ENCODE measurements at regions not wholly inside any gene's neighbourhood (a gene's known extent, or its start where the extent isn't known, plus 50 kb on each side); places are given as distances from the start of the nearest gene placed in this dataset.

DNA sequence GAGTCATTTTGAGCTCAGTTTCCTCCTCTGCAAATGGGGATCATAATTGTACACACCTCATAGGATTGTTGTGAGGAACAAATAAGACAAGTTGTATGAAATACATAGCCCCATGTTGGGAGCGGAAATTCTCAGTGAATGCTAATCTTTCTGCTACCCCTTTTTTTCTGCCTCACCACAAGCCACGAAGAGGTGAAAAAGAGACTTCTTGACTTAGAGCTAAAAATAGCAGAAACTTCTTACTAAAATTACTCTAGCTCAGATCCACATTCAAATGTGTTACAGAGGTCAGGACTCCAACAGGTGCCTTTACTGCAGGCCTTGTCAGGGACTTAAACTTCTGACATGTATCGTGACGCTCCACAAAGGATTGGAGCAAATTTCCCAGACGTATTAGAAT is 128.5 kb downstream of the MIAT start:
- no peak for DNase-seq (ENCODE audit: low read depth, low spot score)
- peaks cover 7% of the 10 kb centered on the region for H3K36me3 Mint-ChIP-seq (ENCODE audit: low read depth)
- no peak overlapping the region for H3K27ac Mint-ChIP-seq (ENCODE audit: unreplicated experiment)
- H3K27me3 Mint-ChIP-seq (ENCODE audit: low read depth) = no peaks in the 10 kb centered on the region
- H3K9me3 Mint-ChIP-seq = no peaks in the 10 kb centered on the region
- H3K4me1 Mint-ChIP-seq = peaks cover 4% of the 10 kb centered on the region
- TF ChIP-seq, protein P1, sequence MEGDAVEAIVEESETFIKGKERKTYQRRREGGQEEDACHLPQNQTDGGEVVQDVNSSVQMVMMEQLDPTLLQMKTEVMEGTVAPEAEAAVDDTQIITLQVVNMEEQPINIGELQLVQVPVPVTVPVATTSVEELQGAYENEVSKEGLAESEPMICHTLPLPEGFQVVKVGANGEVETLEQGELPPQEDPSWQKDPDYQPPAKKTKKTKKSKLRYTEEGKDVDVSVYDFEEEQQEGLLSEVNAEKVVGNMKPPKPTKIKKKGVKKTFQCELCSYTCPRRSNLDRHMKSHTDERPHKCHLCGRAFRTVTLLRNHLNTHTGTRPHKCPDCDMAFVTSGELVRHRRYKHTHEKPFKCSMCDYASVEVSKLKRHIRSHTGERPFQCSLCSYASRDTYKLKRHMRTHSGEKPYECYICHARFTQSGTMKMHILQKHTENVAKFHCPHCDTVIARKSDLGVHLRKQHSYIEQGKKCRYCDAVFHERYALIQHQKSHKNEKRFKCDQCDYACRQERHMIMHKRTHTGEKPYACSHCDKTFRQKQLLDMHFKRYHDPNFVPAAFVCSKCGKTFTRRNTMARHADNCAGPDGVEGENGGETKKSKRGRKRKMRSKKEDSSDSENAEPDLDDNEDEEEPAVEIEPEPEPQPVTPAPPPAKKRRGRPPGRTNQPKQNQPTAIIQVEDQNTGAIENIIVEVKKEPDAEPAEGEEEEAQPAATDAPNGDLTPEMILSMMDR (conservative IDR thresholded peaks at IDR 0.05) = no peak
- no peak overlapping the region for H3K4me3 Mint-ChIP-seq

DNA sequence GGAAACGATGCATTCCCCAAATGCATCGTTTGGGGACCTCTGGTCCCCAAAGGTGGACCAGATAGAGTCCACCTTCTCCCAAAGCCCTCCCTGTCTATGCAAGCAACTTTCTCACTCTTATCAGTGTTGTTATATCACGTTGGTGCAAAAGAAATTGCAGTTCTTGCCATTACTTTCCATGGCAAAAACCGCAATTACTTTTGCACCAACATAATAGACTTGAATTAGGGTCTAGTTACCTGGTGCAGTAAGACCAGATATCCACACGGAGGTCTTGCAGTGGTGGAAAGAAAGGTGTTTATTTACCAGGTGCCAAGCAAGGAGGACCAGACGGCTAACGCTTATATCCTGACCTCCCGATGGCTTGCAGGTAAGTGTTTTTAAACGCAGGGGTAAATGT is 129.0 kb downstream of the MIAT start:
- TF ChIP-seq, protein P1 (conservative IDR thresholded peaks at IDR 0.05) = no peak
- no peaks in the 10 kb centered on the region for H3K27me3 Mint-ChIP-seq (ENCODE audit: low read depth)
- no peak for DNase-seq (ENCODE audit: low read depth, low spot score)
- no peak overlapping the region for H3K27ac Mint-ChIP-seq (ENCODE audit: unreplicated experiment)
- H3K36me3 Mint-ChIP-seq (ENCODE audit: low read depth) = peaks cover 9% of the 10 kb centered on the region
- H3K4me1 Mint-ChIP-seq = peaks cover 4% of the 10 kb centered on the region
- H3K9me3 Mint-ChIP-seq = no peaks in the 10 kb centered on the region
- no peak overlapping the region for H3K4me3 Mint-ChIP-seq

DNA sequence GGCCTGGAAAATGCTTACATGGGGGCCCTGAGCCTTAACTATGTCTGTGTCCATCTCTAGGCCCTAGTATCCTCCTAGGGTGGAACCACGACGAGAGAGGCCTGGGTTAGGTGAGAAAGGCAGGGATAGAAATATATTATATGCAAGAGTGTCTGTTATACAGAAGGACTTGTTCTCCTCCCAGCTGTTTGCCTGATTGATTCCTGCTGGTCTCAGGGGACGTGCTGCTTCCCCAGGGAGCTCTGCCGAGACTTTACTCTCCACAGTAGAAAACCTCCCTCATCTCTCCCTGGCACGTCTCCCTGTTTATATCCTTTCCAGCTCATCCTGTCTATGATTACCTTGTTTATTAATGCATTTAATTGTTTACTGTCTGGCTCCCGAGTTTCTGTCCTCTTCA is 132.6 kb downstream of the MIAT start:
- no peaks in the 10 kb centered on the region for H3K27me3 Mint-ChIP-seq (ENCODE audit: low read depth)
- no peaks in the 10 kb centered on the region for H3K9me3 Mint-ChIP-seq
- H3K4me3 Mint-ChIP-seq = no peak overlapping the region
- peaks cover 6% of the 10 kb centered on the region for H3K36me3 Mint-ChIP-seq (ENCODE audit: low read depth)
- H3K4me1 Mint-ChIP-seq = peaks cover 5% of the 10 kb centered on the region
- TF ChIP-seq, protein P1 (conservative IDR thresholded peaks at IDR 0.05) = no peak
- no peak overlapping the region for H3K27ac Mint-ChIP-seq (ENCODE audit: unreplicated experiment)
- DNase-seq (ENCODE audit: low read depth, low spot score) = no peak

DNA sequence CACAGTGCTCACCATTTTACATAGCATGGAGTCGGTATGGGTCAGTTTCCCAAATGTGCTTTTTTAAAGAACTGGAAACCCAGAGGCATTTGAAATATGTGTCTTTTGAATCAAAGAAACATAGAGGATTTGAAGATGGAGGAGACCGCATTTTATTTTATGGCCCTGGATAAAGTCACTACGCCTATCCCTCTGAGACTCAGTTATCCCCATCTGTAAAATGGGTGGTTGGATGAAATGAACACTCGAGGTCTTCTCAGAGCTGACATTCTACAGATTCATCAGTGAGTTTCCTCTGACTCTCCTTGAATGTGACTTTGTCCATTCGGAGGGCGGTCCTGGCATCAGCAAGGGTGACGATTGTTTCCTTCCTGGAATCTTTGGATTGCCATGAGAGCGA is 135.1 kb downstream of the MIAT start:
- no peaks in the 10 kb centered on the region for H3K9me3 Mint-ChIP-seq
- no peak overlapping the region for H3K27ac Mint-ChIP-seq (ENCODE audit: unreplicated experiment)
- TF ChIP-seq, protein P1 (conservative IDR thresholded peaks at IDR 0.05) = no peak
- H3K4me1 Mint-ChIP-seq = peaks cover 16% of the 10 kb centered on the region
- H3K36me3 Mint-ChIP-seq (ENCODE audit: low read depth) = peaks cover 6% of the 10 kb centered on the region
- H3K27me3 Mint-ChIP-seq (ENCODE audit: low read depth) = no peaks in the 10 kb centered on the region
- no peak for DNase-seq (ENCODE audit: low read depth, low spot score)
- no peak overlapping the region for H3K4me3 Mint-ChIP-seq

DNA sequence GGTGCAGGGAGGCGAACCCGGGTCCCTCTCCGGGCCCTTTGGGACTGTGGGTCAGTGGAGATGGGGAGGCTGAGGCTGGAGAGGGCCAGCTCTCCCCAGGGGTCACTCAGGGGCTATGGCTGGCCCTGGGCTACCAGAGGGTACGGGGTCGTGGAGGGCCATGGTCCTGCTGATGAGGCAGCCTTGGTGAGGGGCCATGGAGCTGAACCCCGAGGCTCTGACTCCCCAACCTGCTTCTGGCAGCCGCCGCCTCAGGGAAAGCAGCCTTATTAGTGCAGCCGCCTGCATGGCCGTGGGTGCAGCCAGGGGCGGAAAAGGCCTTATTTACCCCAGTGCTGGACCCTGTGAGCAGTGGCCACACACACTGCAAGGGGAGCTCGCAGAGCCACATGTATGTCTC is 139.4 kb downstream of the MIAT start:
- TF ChIP-seq, protein P1 (conservative IDR thresholded peaks at IDR 0.05) = no peak
- H3K36me3 Mint-ChIP-seq (ENCODE audit: low read depth) = peaks cover 2% of the 10 kb centered on the region
- H3K27me3 Mint-ChIP-seq (ENCODE audit: low read depth) = no peaks in the 10 kb centered on the region

DNA sequence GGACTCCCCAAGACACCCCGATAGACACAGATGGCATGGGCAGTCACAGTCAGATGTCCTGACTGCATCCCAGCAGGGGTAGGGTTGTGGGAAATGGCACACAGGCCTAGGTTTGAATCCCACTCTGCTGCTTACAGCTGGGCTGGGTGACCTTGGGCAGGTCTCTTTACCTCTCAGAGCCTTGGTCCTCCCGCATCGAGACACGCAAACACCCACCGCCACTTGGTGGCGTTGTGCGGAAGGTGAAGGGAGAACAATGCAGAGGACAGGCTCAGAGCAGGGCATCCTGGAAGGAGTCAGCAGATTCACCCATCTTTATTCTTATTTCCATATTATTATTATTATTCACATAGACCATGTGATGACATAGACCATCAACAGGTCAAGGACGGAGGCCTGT is 140.5 kb downstream of the MIAT start:
- H3K27me3 Mint-ChIP-seq (ENCODE audit: low read depth) = no peaks in the 10 kb centered on the region
- DNase-seq (ENCODE audit: low read depth, low spot score) = peak; percentile 9
- H3K4me3 Mint-ChIP-seq = no peak overlapping the region

More for the DNA sequence above, 139.4 kb downstream of the MIAT start:
- Mint-ChIP-seq H3K9me3 (no peaks in the 10 kb centered on the region), H3K27ac (ENCODE audit: unreplicated experiment) (no peak overlapping the region), H3K4me3 (no peak overlapping the region), H3K4me1 (peaks cover 27% of the 10 kb centered on the region)
- no peak for DNase-seq (ENCODE audit: low read depth, low spot score)

More for the DNA sequence above, 140.5 kb downstream of the MIAT start:
- no peaks in the 10 kb centered on the region for H3K9me3 Mint-ChIP-seq
- H3K36me3 Mint-ChIP-seq (ENCODE audit: low read depth) = no peaks in the 10 kb centered on the region
- H3K27ac Mint-ChIP-seq (ENCODE audit: unreplicated experiment) = no peak overlapping the region
- H3K4me1 Mint-ChIP-seq = peaks cover 27% of the 10 kb centered on the region
- TF ChIP-seq, protein P1 (conservative IDR thresholded peaks at IDR 0.05) = no peak
